ENCODE measurements at regions not wholly inside any gene's neighbourhood (a gene's known extent, or its start where the extent isn't known, plus 50 kb on each side); places are given as distances from the start of the nearest gene placed in this dataset.

DNA sequence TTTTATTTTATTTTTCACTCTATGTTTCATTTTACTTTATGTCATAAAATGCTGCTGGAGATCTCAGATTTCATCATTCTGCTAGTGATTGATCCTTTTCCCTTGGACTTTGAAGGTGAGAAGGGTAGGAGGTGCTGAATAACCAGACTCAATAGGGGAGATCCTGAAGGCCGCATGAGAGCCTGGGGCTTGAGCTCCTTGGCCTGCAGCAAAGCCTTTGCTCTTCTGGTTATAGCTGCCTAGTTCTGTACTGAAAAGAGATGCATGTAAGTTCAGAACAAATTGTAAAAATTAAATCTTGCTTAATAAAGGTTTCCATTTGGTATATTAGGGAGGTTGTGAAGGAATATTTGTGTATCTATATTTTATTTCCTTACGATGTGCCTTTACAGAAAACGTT lies 430.2 kb downstream of the QKI start:
- no peaks in the 10 kb centered on the region for H3K36me3 Mint-ChIP-seq (ENCODE audit: low read depth)
- H3K27ac Mint-ChIP-seq = no peak overlapping the region
- H3K4me1 Mint-ChIP-seq (ENCODE audit: low read depth) = no peaks in the 10 kb centered on the region
- DNase-seq (ENCODE audit: low spot score) = no peak
- peaks cover 10% of the 10 kb centered on the region for H3K9me3 Mint-ChIP-seq
- no peak overlapping the region for H3K4me3 Mint-ChIP-seq
- intact Hi-C loops (cut with micrococcal nuclease) = no loop called here
- no peaks in the 10 kb centered on the region for H3K27me3 Mint-ChIP-seq (ENCODE audit: insufficient read depth)

DNA sequence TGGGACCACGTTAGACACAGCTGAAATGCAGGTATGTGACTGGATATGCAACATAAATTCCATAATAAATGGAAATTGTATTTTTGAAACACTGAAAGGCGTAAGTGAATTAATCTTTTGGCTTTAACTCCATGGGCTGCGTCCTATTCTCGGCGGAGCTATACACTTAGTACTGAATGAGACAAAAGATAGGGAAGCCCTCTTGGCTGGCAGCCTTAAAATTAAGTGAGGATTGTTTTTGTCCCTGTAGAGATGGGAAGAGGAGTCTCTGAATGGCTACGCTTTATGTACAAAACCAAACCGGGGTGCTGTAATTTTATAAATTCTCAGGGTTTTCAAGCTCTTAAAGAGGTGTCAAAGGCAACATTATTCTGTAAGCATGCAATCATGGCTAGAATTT lies 429.8 kb downstream of the QKI start:
- DNase-seq (ENCODE audit: low spot score) = no peak
- intact Hi-C loops (cut with micrococcal nuclease) = no loop called here
- no peaks in the 10 kb centered on the region for H3K36me3 Mint-ChIP-seq (ENCODE audit: low read depth)
- no peak overlapping the region for H3K27ac Mint-ChIP-seq
- no peak overlapping the region for H3K4me3 Mint-ChIP-seq
- peaks cover 10% of the 10 kb centered on the region for H3K9me3 Mint-ChIP-seq
- no peaks in the 10 kb centered on the region for H3K4me1 Mint-ChIP-seq (ENCODE audit: low read depth)
- no peaks in the 10 kb centered on the region for H3K27me3 Mint-ChIP-seq (ENCODE audit: insufficient read depth)

DNA sequence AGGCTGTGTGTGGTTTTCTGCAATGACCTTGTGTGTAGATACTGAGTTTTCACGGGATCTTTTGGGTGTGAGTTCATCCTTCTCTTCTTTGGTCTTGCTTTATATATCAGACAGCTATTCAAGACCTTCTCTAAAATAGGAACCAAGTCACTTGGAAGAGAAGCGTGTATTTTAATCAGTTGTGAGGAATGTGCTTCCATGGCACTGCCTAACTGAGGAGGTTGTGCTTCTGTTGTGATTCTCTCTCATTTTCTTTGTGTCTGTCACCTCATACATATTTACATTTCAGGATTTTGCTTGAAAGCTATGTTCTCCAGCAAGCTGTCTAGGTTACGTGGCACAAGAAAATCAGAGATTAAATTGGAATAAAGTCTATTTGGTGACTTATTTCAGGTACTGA lies 428.7 kb downstream of the QKI start:
- no peaks in the 10 kb centered on the region for H3K27me3 Mint-ChIP-seq (ENCODE audit: insufficient read depth)
- no peak overlapping the region for H3K27ac Mint-ChIP-seq
- H3K4me1 Mint-ChIP-seq (ENCODE audit: low read depth) = no peaks in the 10 kb centered on the region
- intact Hi-C loops (cut with micrococcal nuclease) = no loop called here
- no peak overlapping the region for H3K4me3 Mint-ChIP-seq
- H3K36me3 Mint-ChIP-seq (ENCODE audit: low read depth) = no peaks in the 10 kb centered on the region
- peaks cover 10% of the 10 kb centered on the region for H3K9me3 Mint-ChIP-seq
- DNase-seq (ENCODE audit: low spot score) = no peak

DNA sequence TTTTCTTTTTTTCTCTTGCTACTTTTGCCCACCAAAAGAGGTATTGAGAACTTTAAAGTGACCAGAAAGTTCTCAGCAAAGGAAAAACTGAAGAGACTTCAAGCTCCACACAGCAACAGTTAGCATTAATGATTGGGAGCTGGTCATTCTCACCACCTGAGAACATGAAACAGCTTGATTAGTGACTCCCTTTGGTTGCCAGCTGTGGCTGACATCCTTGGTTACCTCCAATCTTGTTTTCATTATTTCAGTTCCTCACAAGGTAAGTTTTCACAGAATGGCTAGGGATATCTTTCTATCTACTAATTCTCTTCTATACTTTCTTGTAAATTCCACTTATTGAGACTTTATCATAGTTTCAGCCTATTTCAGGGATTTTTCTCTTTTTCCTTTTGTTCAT lies 427.9 kb downstream of the QKI start:
- Mint-ChIP-seq H3K4me1 (ENCODE audit: low read depth) (no peaks in the 10 kb centered on the region), H3K27ac (no peak overlapping the region), H3K4me3 (no peak overlapping the region), H3K9me3 (peaks cover 10% of the 10 kb centered on the region), H3K36me3 (ENCODE audit: low read depth) (no peaks in the 10 kb centered on the region), H3K27me3 (ENCODE audit: insufficient read depth) (no peaks in the 10 kb centered on the region)
- no peak for DNase-seq (ENCODE audit: low spot score)
- intact Hi-C loops (cut with micrococcal nuclease) = no loop called here

DNA sequence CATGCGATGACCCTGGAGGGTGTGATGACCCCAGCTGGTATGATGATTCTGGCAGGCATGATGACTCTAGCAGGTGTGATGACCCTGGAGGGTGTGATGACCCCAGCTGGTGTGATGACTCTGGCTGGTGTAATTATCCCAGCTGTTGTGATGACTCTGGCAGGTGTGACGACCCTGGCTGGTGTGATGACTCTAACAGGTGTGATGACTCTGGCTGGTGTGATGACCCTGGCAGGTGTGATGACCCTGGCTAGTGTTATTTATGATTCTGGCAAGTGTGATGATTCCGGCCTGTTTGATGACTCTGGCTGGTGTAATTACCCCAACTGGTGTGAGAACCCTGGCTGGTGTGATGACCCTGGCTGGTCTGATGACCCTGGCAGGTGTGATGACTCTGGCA lies 427.2 kb downstream of the QKI start:
- Mint-ChIP-seq H3K9me3 (peaks cover 10% of the 10 kb centered on the region), H3K4me1 (ENCODE audit: low read depth) (no peaks in the 10 kb centered on the region), H3K4me3 (no peak overlapping the region), H3K36me3 (ENCODE audit: low read depth) (no peaks in the 10 kb centered on the region), H3K27ac (no peak overlapping the region), H3K27me3 (ENCODE audit: insufficient read depth) (no peaks in the 10 kb centered on the region)
- DNase-seq (ENCODE audit: low spot score) = no peak
- intact Hi-C loops (cut with micrococcal nuclease) = no loop called here

DNA sequence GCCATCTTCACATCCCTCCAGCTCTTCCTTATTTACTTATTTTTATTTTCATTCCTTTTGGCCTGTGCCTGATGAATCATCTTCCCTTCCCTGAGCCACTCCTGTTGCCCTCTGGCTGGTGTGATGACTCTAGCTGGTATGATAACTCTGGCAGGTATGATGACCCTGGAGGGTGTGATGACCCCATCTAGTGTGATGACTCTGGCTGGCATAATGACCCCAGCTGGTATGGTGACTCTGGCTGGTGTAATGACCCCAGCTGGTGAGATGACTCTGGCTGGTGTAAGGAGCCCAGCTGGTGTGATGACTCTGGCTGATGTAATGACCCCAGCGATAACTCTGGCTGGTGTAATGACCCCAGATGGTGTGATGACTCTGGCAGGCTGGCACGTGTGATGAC lies 426.8 kb downstream of the QKI start:
- intact Hi-C loops (cut with micrococcal nuclease) = no loop called here
- H3K9me3 Mint-ChIP-seq = peaks cover 10% of the 10 kb centered on the region
- H3K27ac Mint-ChIP-seq = no peak overlapping the region
- no peak for DNase-seq (ENCODE audit: low spot score)
- no peak overlapping the region for H3K4me3 Mint-ChIP-seq
- H3K4me1 Mint-ChIP-seq (ENCODE audit: low read depth) = no peaks in the 10 kb centered on the region
- no peaks in the 10 kb centered on the region for H3K27me3 Mint-ChIP-seq (ENCODE audit: insufficient read depth)
- H3K36me3 Mint-ChIP-seq (ENCODE audit: low read depth) = no peaks in the 10 kb centered on the region

DNA sequence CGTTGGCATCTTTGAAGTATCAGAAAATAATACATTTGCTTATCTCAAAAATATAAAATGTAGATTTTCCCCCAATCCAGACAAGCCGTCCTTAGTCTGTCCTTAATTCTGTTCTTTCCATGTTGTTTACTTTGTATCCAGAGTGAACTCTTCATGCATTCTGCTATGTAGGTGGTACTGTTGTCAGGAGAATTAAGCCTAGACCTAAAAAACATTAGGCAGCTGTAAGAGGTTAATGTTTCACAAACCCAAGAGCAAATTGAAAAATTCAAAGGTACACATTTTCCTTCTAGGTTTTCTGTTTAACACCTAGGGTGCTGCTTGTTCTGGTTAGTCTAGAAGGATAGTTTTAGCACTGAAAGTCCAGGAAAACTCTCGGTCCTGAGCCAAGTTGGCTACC lies 426.4 kb downstream of the QKI start:
- intact Hi-C loops (cut with micrococcal nuclease) = no loop called here
- H3K27me3 Mint-ChIP-seq (ENCODE audit: insufficient read depth) = no peaks in the 10 kb centered on the region
- H3K4me1 Mint-ChIP-seq (ENCODE audit: low read depth) = no peaks in the 10 kb centered on the region
- H3K9me3 Mint-ChIP-seq = peaks cover 10% of the 10 kb centered on the region
- DNase-seq (ENCODE audit: low spot score) = no peak
- H3K4me3 Mint-ChIP-seq = no peak overlapping the region
- H3K36me3 Mint-ChIP-seq (ENCODE audit: low read depth) = no peaks in the 10 kb centered on the region
- H3K27ac Mint-ChIP-seq = no peak overlapping the region

DNA sequence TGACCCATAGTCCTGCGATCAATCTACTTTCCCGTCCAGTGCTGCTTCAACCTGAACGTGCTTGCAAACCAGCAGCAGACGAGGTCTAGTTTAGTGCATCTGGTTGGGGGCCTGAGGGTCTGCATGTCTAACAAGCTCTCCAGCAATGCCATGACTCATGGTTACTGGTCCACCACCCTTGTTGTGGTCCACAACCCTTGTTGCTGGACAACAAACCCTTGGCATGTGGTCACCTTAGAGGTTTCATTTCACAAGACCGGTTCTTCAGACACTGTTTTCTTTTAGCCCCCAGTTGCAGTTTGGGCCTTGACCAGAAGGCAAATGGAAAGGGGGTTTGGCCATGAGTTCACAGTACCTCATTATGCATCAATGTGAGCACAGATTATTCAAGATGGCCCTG lies 424.8 kb downstream of the QKI start:
- Mint-ChIP-seq H3K27ac (no peak overlapping the region), H3K27me3 (ENCODE audit: insufficient read depth) (no peaks in the 10 kb centered on the region), H3K4me3 (no peak overlapping the region), H3K9me3 (peaks cover 10% of the 10 kb centered on the region), H3K36me3 (ENCODE audit: low read depth) (no peaks in the 10 kb centered on the region), H3K4me1 (ENCODE audit: low read depth) (no peaks in the 10 kb centered on the region)
- intact Hi-C loops (cut with micrococcal nuclease) = no loop called here
- no peak for DNase-seq (ENCODE audit: low spot score)

DNA sequence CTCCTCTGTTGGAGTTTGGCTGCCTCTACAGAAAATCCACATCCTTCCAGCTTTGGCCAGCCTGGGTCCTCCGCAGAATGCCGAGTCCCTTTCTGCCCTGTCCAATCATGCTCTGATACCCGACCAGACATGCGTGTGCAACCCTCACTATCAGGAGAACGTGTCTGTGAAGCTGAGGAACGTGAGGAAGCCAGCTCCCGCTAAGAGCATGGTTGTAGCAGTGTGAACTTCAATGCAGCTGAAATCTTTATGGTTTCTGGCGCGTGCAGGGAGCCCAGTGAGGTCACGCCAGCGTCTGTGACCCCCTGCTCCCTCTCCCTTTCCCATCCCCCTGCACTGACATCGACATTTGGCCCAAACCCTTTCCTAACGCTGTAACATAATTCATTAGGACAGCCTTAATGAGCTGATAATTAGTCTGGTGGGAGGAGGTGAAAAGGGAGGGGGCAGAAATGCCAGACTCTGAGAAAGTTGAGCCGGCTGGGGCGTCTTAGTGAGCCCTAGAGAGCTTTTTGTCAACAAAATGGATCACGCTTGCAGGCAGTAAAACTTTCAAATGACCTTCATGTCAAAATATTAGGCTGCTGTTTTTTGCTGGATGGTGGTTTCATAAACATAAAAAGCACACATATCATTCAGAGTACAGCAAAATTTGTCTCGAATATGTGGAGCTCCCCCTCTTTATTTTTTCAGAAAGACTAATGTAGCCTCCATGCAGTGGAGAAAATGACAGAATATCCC lies 423.3 kb downstream of the QKI start:
- intact Hi-C loops (cut with micrococcal nuclease) = no loop called here
- no peaks in the 10 kb centered on the region for H3K36me3 Mint-ChIP-seq (ENCODE audit: low read depth)
- DNase-seq (ENCODE audit: low spot score) = no peak
- no peaks in the 10 kb centered on the region for H3K4me1 Mint-ChIP-seq (ENCODE audit: low read depth)
- no peak overlapping the region for H3K27ac Mint-ChIP-seq
- H3K27me3 Mint-ChIP-seq (ENCODE audit: insufficient read depth) = no peaks in the 10 kb centered on the region
- H3K4me3 Mint-ChIP-seq = no peak overlapping the region
- peaks cover 10% of the 10 kb centered on the region for H3K9me3 Mint-ChIP-seq

DNA sequence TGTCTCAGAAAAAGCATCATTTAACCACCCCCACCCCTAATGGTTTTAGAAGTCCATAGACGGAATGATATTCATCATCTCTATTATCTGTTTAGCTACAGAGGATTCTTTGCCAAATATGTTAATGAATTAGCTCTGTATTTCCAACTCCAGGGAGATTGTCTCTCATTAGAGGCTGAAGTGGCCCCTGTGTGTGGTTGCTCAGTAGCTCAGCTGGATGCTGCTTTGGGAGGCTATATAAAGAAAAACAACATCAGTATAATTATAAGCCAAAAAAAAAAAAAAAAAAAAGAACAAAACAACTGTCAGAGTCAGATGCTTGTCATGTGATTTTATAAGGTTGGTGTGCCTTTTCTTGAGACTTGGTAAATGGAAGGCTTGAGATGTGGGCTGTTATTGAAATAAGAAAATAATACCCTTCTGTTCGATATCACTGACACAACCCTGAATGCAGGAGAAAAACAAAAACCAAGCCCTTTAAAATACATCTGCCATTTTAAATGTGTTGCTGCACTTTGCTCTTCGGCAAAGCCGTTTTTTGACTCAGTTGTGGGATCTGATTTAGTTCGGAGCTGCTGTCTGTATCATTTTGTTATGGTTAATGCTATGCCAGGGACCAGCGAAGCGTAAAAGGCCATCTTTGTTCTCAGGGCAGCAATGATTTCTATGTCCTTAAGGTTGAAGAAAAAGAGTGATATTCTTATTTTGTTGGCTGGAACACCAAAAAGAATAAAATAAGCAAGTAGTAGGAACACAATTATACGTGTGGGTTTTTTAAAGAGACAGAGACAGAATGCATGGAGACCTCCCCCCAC lies 422.6 kb downstream of the QKI start:
- Mint-ChIP-seq H3K4me1 (ENCODE audit: low read depth) (no peaks in the 10 kb centered on the region), H3K4me3 (no peak overlapping the region), H3K27me3 (ENCODE audit: insufficient read depth) (no peaks in the 10 kb centered on the region), H3K9me3 (peaks cover 8% of the 10 kb centered on the region), H3K27ac (no peak overlapping the region), H3K36me3 (ENCODE audit: low read depth) (no peaks in the 10 kb centered on the region)
- intact Hi-C loops (cut with micrococcal nuclease) = no loop called here
- no peak for DNase-seq (ENCODE audit: low spot score)

DNA sequence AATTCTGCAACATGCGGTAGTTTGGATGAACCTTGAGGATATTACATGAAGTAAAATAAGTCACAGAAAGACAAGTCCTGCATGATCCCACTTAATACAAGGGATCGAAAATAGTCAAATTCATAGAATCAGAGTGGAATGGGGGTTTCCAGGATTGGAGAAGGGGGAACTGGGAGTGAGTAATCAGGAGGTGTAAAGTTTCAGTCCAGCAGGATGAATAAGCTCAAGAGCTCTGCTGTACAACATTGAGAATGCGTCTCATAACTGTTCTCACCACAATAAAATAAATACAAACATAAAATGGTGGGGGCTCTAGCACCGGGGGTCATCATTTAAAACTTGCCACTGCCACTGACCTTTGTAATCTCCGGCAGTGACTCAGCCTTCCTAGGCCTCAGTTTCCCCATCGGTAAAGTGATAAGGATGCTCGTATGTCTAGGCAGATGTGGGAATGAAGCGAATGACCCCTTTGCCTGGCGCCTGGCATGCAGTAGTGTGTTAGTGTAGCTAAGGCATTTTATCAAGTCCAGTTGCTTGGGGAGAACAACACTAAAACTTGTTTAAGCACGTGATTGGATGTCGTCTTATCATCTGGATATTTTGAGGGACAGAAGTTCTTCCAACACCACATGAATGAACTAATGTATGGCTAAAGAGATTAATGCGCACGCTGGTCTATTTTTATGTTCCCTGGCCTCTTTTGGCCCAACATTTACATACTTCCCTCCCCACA lies 421.1 kb downstream of the QKI start:
- Mint-ChIP-seq H3K27me3 (ENCODE audit: insufficient read depth) (no peaks in the 10 kb centered on the region), H3K4me3 (no peak overlapping the region), H3K9me3 (no peaks in the 10 kb centered on the region), H3K36me3 (ENCODE audit: low read depth) (no peaks in the 10 kb centered on the region), H3K4me1 (ENCODE audit: low read depth) (no peaks in the 10 kb centered on the region), H3K27ac (no peak overlapping the region)
- intact Hi-C loops (cut with micrococcal nuclease) = no loop called here
- no peak for DNase-seq (ENCODE audit: low spot score)

DNA sequence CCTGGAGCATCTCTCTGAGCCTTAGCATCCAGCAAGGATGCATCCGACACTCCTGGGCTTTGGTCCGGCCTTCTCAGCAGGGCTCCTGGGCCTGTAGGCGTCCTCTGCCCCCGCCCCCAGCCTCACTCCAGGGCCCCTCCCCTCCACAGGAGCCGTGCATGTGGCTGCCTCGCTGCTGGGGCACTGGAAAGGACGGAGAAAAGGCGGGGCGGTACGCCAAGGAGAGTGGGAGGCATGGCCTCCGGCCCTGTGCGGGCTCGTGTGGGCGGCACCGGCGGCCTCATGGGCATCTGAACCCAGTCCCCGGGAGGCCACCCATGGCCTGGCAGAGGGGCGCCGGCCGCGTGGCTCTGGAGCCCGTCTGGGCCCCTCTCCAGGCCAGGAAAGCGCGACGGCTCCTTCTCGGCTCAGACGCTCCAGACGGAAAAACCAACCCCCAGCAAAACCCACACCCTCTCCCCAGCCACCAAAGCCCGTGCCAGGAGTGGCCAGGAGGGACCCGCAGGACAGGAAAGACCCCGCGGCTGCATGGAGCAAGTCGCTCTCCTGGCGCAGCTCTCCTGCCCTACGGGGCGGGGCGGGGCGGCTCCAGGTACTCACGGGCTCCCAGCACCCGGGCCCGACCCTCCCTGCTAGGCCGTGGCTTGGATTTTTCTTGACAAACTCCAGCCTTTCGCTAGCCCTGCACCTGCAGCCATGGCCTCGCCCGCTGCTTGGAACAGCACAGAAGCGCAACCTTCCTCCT lies 419.9 kb downstream of the QKI start:
- H3K27me3 Mint-ChIP-seq (ENCODE audit: insufficient read depth) = no peaks in the 10 kb centered on the region
- intact Hi-C loops (cut with micrococcal nuclease) = no loop called here
- DNase-seq (ENCODE audit: low spot score) = no peak
- H3K9me3 Mint-ChIP-seq = no peaks in the 10 kb centered on the region
- H3K4me1 Mint-ChIP-seq (ENCODE audit: low read depth) = no peaks in the 10 kb centered on the region
- no peaks in the 10 kb centered on the region for H3K36me3 Mint-ChIP-seq (ENCODE audit: low read depth)
- H3K27ac Mint-ChIP-seq = no peak overlapping the region
- H3K4me3 Mint-ChIP-seq = no peak overlapping the region

DNA sequence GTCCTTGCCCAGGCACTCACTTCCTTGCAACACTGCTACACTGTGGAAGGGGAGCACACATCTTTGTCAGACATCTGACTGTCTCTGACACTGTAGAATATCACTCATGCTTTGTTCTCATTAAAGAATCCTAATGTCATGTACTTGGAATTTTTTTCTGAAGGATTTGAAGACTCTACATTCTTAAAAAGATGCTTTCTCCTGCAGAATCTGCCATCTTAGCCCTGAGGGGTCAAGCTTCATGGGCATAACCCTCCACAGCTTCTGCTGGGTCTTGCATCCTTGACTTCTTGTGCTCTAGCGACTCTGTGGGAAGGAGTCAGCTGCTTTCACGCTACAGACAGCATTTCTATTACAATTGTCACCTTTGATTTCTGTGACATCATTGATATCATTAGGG lies 417.2 kb downstream of the QKI start:
- Mint-ChIP-seq H3K4me3 (no peak overlapping the region), H3K36me3 (ENCODE audit: low read depth) (no peaks in the 10 kb centered on the region), H3K9me3 (no peaks in the 10 kb centered on the region), H3K4me1 (ENCODE audit: low read depth) (no peaks in the 10 kb centered on the region), H3K27ac (no peak overlapping the region), H3K27me3 (ENCODE audit: insufficient read depth) (no peaks in the 10 kb centered on the region)
- intact Hi-C loops (cut with micrococcal nuclease) = no loop called here
- DNase-seq (ENCODE audit: low spot score) = no peak
